ENCODE measurements at regions not wholly inside any gene's neighbourhood (a gene's known extent, or its start where the extent isn't known, plus 50 kb on each side); places are given as distances from the start of the nearest gene placed in this dataset.

DNA sequence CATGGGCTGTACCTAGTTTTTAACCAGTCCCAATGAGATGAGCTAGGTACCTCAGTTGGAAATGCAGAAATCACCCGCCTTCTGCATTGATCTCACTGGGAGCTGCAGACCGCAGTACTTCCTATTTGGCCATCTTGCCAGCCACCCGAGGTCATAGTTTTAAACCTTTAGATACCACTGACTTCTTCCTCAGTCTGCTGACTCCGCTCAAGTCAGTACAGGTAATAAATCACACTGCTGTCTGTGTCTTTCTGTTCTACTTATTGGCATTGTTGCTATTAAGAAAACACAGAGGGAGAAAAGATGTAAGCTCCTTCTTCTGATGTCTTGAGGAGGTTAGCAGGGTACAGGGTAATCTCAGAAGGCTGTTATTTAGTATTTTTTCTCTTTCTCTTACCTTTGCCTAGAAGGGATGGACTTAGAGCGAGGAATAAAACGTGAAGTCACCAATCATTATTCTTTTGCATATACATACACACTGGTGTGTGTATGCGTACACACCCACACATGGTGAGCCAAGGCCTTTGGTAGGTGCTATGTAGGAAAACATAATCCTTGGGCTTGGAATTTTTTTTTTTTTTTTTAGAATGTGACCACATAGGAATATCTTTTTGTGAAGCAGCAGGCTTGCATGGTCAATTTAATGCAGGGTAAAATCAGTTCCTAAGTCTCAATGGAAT lies 197.2 kb downstream of the EDEM1 start:
- Histone ChIP-seq H3K27ac (no peak overlapping the region), H3K36me3 (no peaks in the 10 kb centered on the region), H3K27me3 (no peaks in the 10 kb centered on the region), H3K9me3 (peaks cover 0 to 11% (median 0%) of the 10 kb centered on the region in 4 donors), H3K4me3 (no peak overlapping the region), H3K4me1 (no peaks in the 10 kb centered on the region)
- DNase-seq (ENCODE audit: low spot score in 2 of 2): no peak
- WGBS, 2 donors: 87 to 88% methylated on average over 7 of the region's 7 CpGs
- TF ChIP-seq, protein P1, sequence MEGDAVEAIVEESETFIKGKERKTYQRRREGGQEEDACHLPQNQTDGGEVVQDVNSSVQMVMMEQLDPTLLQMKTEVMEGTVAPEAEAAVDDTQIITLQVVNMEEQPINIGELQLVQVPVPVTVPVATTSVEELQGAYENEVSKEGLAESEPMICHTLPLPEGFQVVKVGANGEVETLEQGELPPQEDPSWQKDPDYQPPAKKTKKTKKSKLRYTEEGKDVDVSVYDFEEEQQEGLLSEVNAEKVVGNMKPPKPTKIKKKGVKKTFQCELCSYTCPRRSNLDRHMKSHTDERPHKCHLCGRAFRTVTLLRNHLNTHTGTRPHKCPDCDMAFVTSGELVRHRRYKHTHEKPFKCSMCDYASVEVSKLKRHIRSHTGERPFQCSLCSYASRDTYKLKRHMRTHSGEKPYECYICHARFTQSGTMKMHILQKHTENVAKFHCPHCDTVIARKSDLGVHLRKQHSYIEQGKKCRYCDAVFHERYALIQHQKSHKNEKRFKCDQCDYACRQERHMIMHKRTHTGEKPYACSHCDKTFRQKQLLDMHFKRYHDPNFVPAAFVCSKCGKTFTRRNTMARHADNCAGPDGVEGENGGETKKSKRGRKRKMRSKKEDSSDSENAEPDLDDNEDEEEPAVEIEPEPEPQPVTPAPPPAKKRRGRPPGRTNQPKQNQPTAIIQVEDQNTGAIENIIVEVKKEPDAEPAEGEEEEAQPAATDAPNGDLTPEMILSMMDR (IDR thresholded peaks at IDR 0.05): no peak
- TF ChIP-seq EP300 (IDR thresholded peaks at IDR 0.05): no peak
- TF ChIP-seq POLR2A (IDR thresholded peaks at IDR 0.05): no peak

DNA sequence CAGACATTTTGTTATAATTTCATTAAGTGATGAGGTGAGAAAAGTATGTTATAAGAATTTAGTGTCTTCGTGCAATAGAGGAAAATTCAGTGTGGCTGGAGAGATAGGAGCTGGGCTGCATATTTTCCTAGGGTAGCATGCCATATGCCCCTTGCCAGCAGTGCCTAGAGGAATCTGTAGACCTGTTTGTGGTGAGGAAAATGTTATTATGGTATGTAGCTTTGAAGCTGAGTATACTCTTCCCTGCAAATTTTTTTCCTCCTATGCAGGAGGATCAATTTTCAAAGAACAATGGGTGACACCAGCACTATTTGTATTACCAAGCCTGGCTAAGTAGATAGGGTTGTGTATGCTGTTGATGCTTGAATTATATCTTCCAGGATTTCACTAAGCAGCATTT lies 200.6 kb downstream of the EDEM1 start:
- Histone ChIP-seq H3K27me3 (no peaks in the 10 kb centered on the region), H3K4me1 (no peaks in the 10 kb centered on the region), H3K27ac (no peak overlapping the region), H3K4me3 (no peak overlapping the region), H3K36me3 (no peaks in the 10 kb centered on the region), H3K9me3 (peaks cover 0 to 9% (median 0%) of the 10 kb centered on the region in 4 donors)
- 61 to 73% methylated on average over 1 of the region's 1 CpG for WGBS, 2 donors
- DNase-seq (ENCODE audit: low spot score in 2 of 2): no peak
- TF ChIP-seq POLR2A (IDR thresholded peaks at IDR 0.05) (no peak), EP300 (IDR thresholded peaks at IDR 0.05) (no peak)
- TF ChIP-seq, protein P1 (IDR thresholded peaks at IDR 0.05): no peak

DNA sequence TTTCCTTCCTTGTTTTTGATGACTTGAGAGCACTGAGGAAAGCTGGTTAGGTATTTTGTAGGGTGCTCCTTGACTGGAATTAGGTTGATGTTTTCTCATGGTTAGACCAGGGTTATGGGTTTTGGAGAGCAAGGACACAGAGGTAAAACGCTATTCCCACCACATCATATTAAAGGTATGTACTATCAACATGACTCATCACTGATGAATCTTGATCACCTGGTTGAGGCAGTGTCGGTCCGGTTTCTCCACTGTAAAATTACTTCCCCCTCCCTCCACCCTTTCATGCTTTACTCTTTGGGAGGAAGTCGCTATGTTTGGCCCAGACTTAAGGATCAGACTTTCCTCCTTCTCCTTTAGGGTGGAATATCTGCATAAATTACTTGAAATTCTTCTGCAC lies 201.6 kb downstream of the EDEM1 start:
- TF ChIP-seq EP300 (IDR thresholded peaks at IDR 0.05) (no peak), POLR2A (IDR thresholded peaks at IDR 0.05) (no peak)
- TF ChIP-seq, protein P1 (IDR thresholded peaks at IDR 0.05): no peak
- H3K4me3 ChIP-seq: no peak overlapping the region
- H3K4me1 ChIP-seq: no peaks in the 10 kb centered on the region
- WGBS, 2 donors: 73 to 77% methylated on average over 4 of the region's 4 CpGs
- no peak overlapping the region for H3K27ac ChIP-seq
- no peaks in the 10 kb centered on the region for H3K36me3 ChIP-seq
- H3K27me3 ChIP-seq: no peaks in the 10 kb centered on the region
- no peaks in the 10 kb centered on the region for H3K9me3 ChIP-seq
- no peak for DNase-seq (ENCODE audit: low spot score in 2 of 2)

DNA sequence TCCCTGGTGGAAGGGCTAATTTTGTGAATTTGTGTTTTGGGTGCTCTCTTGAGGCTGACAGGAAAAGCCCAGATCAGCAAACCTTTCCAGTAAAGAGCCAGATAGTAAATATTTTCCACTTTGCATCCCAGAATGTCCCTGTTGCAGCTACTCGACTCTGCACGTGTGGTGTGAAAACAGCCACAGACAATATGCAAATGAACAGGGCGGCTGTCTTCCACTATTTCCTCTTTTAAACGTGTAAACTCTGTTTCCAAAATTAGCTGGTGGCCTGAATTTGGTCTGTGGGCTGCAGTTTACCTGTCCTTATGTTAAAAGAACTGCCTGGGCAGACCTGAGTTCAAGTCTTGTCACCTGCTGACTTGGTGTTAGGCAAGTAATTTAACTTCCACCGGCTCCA lies 202.7 kb downstream of the EDEM1 start:
- H3K4me1 ChIP-seq: no peaks in the 10 kb centered on the region
- no peak overlapping the region for H3K4me3 ChIP-seq
- H3K36me3 ChIP-seq: no peaks in the 10 kb centered on the region
- no peak overlapping the region for H3K27ac ChIP-seq
- no peaks in the 10 kb centered on the region for H3K27me3 ChIP-seq
- H3K9me3 ChIP-seq: no peaks in the 10 kb centered on the region
- no peak for TF ChIP-seq POLR2A (IDR thresholded peaks at IDR 0.05)
- TF ChIP-seq, protein P1 (IDR thresholded peaks at IDR 0.05): no peak
- TF ChIP-seq EP300 (IDR thresholded peaks at IDR 0.05): no peak
- no peak for DNase-seq (ENCODE audit: low spot score in 2 of 2)
- WGBS, 2 donors: 36 to 63% methylated on average over 5 of the region's 5 CpGs

DNA sequence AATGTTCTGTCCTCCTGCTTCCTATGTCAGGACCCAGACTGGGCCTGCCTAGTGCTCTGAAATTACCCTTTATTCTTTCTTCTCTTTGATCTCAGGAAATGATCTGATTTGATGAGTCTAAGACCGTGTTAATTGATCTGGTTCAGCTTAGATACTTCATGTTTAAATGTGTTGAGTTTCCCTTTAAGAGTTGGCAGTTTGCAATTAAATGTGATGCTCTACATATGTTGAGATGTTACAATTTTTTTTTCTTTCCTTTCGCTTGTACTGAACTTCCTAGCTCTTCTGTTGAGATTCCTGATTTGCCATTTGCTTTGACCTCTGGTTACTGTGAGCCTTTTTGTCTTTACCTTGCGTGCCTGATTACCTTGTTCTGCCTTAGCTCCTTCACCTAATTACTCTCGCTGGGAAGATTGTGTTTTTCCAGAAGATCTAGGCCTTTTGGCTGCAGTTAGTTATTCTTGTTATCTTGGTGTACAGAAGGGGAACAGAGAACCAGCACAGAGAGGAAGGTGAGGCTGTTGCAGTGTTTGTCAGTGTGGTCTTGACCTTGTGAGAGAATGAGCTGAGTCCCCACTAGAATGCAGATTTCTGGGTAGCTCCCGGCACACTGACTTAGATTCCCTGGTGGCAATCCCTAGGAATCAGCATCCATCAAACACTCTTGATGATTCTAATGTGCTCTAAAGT lies 203.6 kb downstream of the EDEM1 start:
- H3K27ac ChIP-seq: no peak overlapping the region
- no peak overlapping the region for H3K4me3 ChIP-seq
- TF ChIP-seq, protein P1 (IDR thresholded peaks at IDR 0.05): no peak
- TF ChIP-seq POLR2A (IDR thresholded peaks at IDR 0.05): no peak
- H3K9me3 ChIP-seq: no peaks in the 10 kb centered on the region
- DNase-seq (ENCODE audit: low spot score in 2 of 2): no peak
- H3K27me3 ChIP-seq: no peaks in the 10 kb centered on the region
- H3K4me1 ChIP-seq: no peaks in the 10 kb centered on the region
- no peaks in the 10 kb centered on the region for H3K36me3 ChIP-seq
- 52 to 58% methylated on average over 5 of the region's 5 CpGs for WGBS, 2 donors
